Tibial nerve (tissue), 4 donors: ENCODE measurements at regions not wholly inside any gene's neighbourhood (a gene's known extent, or its start where the extent isn't known, plus 50 kb on each side); places are given as distances from the start of the nearest gene placed in this dataset.

ENCODE experiments used
- EP300 ChIP-seq, 2 donors: sonication (generic); formaldehyde crosslinking; IDR thresholded peaks; one replicate each; pipeline ENCODE4 v1.6.1; 2017; ENCODE audit warnings: antibody characterized with exemption in 2 of 2, mild to moderate bottlenecking in 1 of 2
- TF ChIP-seq, protein P1 (sequence below), 5 experiments: fragments of 200-600 bp in 3 of 5; fragments of 450-650 bp in 2 of 5; sonication (generic) in 3 of 5; IDR thresholded peaks; one replicate each; pipeline ENCODE4 v1.5.1; 2016 to 2019; ENCODE audit warnings: antibody characterized with exemption in 5 of 5, mild to moderate bottlenecking in 3 of 5, moderate library complexity in 2 of 5

DNA sequence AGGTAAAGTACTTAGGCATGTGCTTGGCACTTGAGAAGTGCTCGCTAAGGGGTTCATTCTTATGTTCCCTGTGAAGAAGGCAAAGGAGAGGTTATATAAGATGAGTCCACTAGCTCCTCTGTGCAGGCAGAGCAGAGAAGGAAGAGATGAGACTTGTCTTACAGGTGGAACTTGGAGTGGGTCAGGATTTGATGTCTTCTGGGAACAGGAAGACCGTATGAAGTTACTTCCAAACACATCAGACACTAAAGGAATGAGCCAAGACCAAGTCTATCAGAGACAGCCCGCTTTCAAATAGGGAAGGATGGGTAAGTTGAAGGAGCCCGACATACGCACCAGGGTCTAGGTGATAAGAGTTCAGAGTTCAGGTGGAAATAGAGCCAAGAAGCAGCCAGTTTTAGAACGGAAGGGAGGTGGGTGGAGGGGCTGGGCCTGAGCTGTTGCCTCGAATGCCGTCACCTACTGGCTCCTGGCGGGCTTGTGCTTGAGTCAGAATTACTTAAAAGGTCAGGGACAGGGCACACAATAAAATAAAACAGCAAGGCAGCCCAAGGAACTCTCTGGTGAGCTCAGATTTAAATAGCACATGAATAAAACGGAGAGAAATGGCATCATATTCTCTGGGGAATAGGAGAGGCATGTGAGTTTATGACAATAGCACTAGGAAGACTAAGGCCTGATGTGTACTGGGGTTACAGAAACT is 56.1 kb upstream of the GRB10 start:
- TF ChIP-seq EP300 (IDR thresholded peaks at IDR 0.05) = peak in 1 of 2 donors; percentile 25
- TF ChIP-seq, protein P1, sequence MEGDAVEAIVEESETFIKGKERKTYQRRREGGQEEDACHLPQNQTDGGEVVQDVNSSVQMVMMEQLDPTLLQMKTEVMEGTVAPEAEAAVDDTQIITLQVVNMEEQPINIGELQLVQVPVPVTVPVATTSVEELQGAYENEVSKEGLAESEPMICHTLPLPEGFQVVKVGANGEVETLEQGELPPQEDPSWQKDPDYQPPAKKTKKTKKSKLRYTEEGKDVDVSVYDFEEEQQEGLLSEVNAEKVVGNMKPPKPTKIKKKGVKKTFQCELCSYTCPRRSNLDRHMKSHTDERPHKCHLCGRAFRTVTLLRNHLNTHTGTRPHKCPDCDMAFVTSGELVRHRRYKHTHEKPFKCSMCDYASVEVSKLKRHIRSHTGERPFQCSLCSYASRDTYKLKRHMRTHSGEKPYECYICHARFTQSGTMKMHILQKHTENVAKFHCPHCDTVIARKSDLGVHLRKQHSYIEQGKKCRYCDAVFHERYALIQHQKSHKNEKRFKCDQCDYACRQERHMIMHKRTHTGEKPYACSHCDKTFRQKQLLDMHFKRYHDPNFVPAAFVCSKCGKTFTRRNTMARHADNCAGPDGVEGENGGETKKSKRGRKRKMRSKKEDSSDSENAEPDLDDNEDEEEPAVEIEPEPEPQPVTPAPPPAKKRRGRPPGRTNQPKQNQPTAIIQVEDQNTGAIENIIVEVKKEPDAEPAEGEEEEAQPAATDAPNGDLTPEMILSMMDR (IDR thresholded peaks at IDR 0.05) = no peak
